ENCODE measurements at regions not wholly inside any gene's neighbourhood (a gene's known extent, or its start where the extent isn't known, plus 50 kb on each side); places are given as distances from the start of the nearest gene placed in this dataset.

- TF ChIP-seq CEBPB (IDR thresholded peaks at IDR 0.05; ENCODE audit: low read depth): no peak
- TF ChIP-seq YY1 (IDR thresholded peaks at IDR 0.05; ENCODE audit: extremely low read depth, insufficient replicate concordance, low read depth, low read length): no peak
Observed at GRCh38 chr9:89951675-89952074, 346.9 kb downstream of the GADD45G start (continued).

GRCh38 chr9:89952401-89952800, 347.6 kb downstream of the GADD45G start:
- no peaks in the 10 kb centered on the region for H3K9me2 ChIP-seq (ENCODE audit: insufficient read depth)
- intact Hi-C loops (cut with micrococcal nuclease): no loop called here
- H3K9me3 ChIP-seq (ENCODE audit: control insufficient read depth in 1 of 2, insufficient read depth in 1 of 2, low read depth in 1 of 2, low read length in 2 of 2): no peaks in the 10 kb centered on the region
- no peaks in the 10 kb centered on the region for H4K20me1 ChIP-seq (ENCODE audit: insufficient read depth)
- no TSS peak for BruUV-seq (replicated peaks)
- H3K4me1 ChIP-seq (ENCODE audit: control insufficient read depth in 1 of 2, insufficient read depth in 2 of 2, low read length in 2 of 2): no peaks in the 10 kb centered on the region
- RAD21 ChIA-PET (ENCODE audit: low non-redundant PET in 1 of 2, low total read pairs in 2 of 2, uncharacterized antibody in 2 of 2, unreplicated experiment in 2 of 2): no interaction called here
- H3K4me2 ChIP-seq (ENCODE audit: low read length): no peak overlapping the region
- CTCF ChIA-PET: no interaction called here
- ATAC-seq: no peak
- TF ChIP-seq MAX (IDR thresholded peaks at IDR 0.05): no peak
- no peak for TF ChIP-seq CBX3 (IDR thresholded peaks at IDR 0.05; ENCODE audit: low read depth)
- no peak for TF ChIP-seq EGR1 (IDR thresholded peaks at IDR 0.05; ENCODE audit: low read depth)
- no peak for TF ChIP-seq SRF (IDR thresholded peaks at IDR 0.05; ENCODE audit: low read depth)
- TF ChIP-seq EZH2phosphoT487 (IDR thresholded peaks at IDR 0.05; ENCODE audit: borderline replicate concordance): no peak
- TF ChIP-seq RAD21 (IDR thresholded peaks at IDR 0.05; ENCODE audit: low read depth): no peak
- TF ChIP-seq ZNF274 (IDR thresholded peaks at IDR 0.05; ENCODE audit: low read depth, low read length): no peak
- TF ChIP-seq CEBPB (IDR thresholded peaks at IDR 0.05; ENCODE audit: low read depth): no peak
- TF ChIP-seq POLR2AphosphoS5 (IDR thresholded peaks at IDR 0.05; ENCODE audit: low read depth, low read length): no peak
- no peak for TF ChIP-seq ELF1 (IDR thresholded peaks at IDR 0.05; ENCODE audit: borderline replicate concordance, low read depth)
- TF ChIP-seq SP1 (IDR thresholded peaks at IDR 0.05; ENCODE audit: low read depth): no peak
- TF ChIP-seq REST (IDR thresholded peaks at IDR 0.05; ENCODE audit: low read depth): no peak
- TF ChIP-seq CTCF (IDR thresholded peaks at IDR 0.05 in 2 of 3, conservative IDR thresholded peaks at IDR 0.05 in 1 of 3; ENCODE audit: borderline replicate concordance in 1 of 3, insufficient read depth in 1 of 3, low read depth in 2 of 3, low read length in 2 of 3): no peak
- no peak for TF ChIP-seq TCF7L2 (IDR thresholded peaks at IDR 0.05; ENCODE audit: borderline replicate concordance, extremely low read depth, insufficient read depth, insufficient read length)
- no peak for TF ChIP-seq ATF3 (IDR thresholded peaks at IDR 0.05)
- no peak for TF ChIP-seq YY1 (IDR thresholded peaks at IDR 0.05; ENCODE audit: extremely low read depth, insufficient replicate concordance, low read depth, low read length)
- TF ChIP-seq POLR2A (IDR thresholded peaks at IDR 0.05; ENCODE audit: borderline replicate concordance, extremely low read depth, insufficient read depth, insufficient read length): no peak
- TF ChIP-seq EZH2 (IDR thresholded peaks at IDR 0.05): no peak
- H3K79me2 ChIP-seq (ENCODE audit: insufficient read depth, low read length): no peaks in the 10 kb centered on the region
- H3K36me3 ChIP-seq (ENCODE audit: control insufficient read depth in 1 of 2, insufficient read depth in 2 of 2, low read length in 2 of 2): no peaks in the 10 kb centered on the region
- H3K27me3 ChIP-seq (ENCODE audit: insufficient read depth, low read length): peaks cover 9% of the 10 kb centered on the region; the same call in 1 of the 2 replicates
- POLR2A ChIA-PET: no interaction called here
- H3K9ac ChIP-seq (ENCODE audit: low read length): no peak overlapping the region
- H2AFZ ChIP-seq (ENCODE audit: low read depth, low read length, poor library complexity, severe bottlenecking): no peak overlapping the region
- H3K4me3 ChIP-seq (replicated peaks in 1 of 2; ENCODE audit: low read depth in 1 of 2, low read length in 2 of 2): no peak overlapping the region
- no peak for DNase-seq (ENCODE audit: low read depth, low spot score)
- H3K27ac ChIP-seq (ENCODE audit: low read depth, low read length): no peak overlapping the region
